ENCODE measurements at regions not wholly inside any gene's neighbourhood (a gene's known extent, or its start where the extent isn't known, plus 50 kb on each side); places are given as distances from the start of the nearest gene placed in this dataset.

- Histone ChIP-seq H2AFZ (ENCODE audit: low read length) (no peak overlapping the region), H3K14ac (ENCODE audit: insufficient read length) (no peak overlapping the region), H2BK15ac (ENCODE audit: low read length) (no peak overlapping the region), H3K79me1 (ENCODE audit: low read depth, low read length) (no peaks in the 10 kb centered on the region), H3K56ac (replicated peaks; ENCODE audit: insufficient read length, low read depth, low read length) (no peak overlapping the region), H2BK20ac (ENCODE audit: low read length) (no peak overlapping the region), H3K18ac (ENCODE audit: extremely low read depth, low read length) (no peak overlapping the region), H3K23ac (ENCODE audit: insufficient read length) (no peak overlapping the region), H3K9ac (replicated peaks in 1 of 4; ENCODE audit: extremely low read depth in 1 of 4, low read depth in 3 of 4, low read length in 3 of 4) (no peak overlapping the region), H2AK5ac (ENCODE audit: low read depth, low read length) (no peak overlapping the region), H2BK5ac (ENCODE audit: low read depth, low read length) (no peak overlapping the region), H3K4me3 (ENCODE audit: extremely low read depth in 1 of 4, insufficient read depth in 2 of 4, low read depth in 3 of 4, low read length in 4 of 4) (no peak overlapping the region), H4K5ac (ENCODE audit: insufficient read length, low read depth, low read length) (no peak overlapping the region), H3K27ac (ENCODE audit: low read depth, low read length) (no peak overlapping the region), H3K4me2 (ENCODE audit: insufficient read depth in 1 of 2, low read depth in 2 of 2, low read length in 2 of 2) (no peak overlapping the region), H3K79me2 (ENCODE audit: control insufficient read depth in 1 of 2, insufficient read depth in 2 of 2, low read length in 2 of 2) (no peaks in the 10 kb centered on the region), H4K20me1 (replicated peaks in 1 of 2; ENCODE audit: control insufficient read depth in 1 of 2, insufficient read depth in 2 of 2, low read length in 2 of 2) (no peaks in the 10 kb centered on the region), H4K8ac (ENCODE audit: extremely low read depth, insufficient read depth, low read length) (no peak overlapping the region), H3K27me3 (replicated peaks in 1 of 4; ENCODE audit: control insufficient read depth in 3 of 4, extremely low read depth in 1 of 4, insufficient read depth in 3 of 4, low read length in 3 of 4) (no peaks in the 10 kb centered on the region), H2BK12ac (ENCODE audit: low read depth, low read length) (no peak overlapping the region), H4K91ac (replicated peaks; ENCODE audit: insufficient read length, low read length) (no peak overlapping the region), H2BK120ac (replicated peaks; ENCODE audit: low read depth, low read length) (no peak overlapping the region), H3K4ac (replicated peaks; ENCODE audit: insufficient read length, low read depth, low read length) (no peak overlapping the region), H3K4me1 (replicated peaks in 1 of 4; ENCODE audit: control insufficient read depth in 3 of 4, insufficient read depth in 4 of 4, low read length in 3 of 4) (peaks cover 5 to 11% (median 7%) of the 10 kb centered on the region in 4 experiments), H3K23me2 (ENCODE audit: low read depth, low read length) (no peaks in the 10 kb centered on the region), H3K9me3 (ENCODE audit: insufficient read depth in 2 of 2, low read depth in 1 of 2, low read length in 1 of 2) (no peaks in the 10 kb centered on the region), H3K36me3 (ENCODE audit: control insufficient read depth in 2 of 4, insufficient read depth in 4 of 4, low read length in 3 of 4) (no peaks in the 10 kb centered on the region)
- DNase-seq (ENCODE audit: low read depth in 1 of 2, low spot score in 2 of 2) (no peak), FAIRE-seq (no peak)
- ChIA-PET CTCF (ENCODE audit: partially characterized antibody) (interaction anchor here (2.9 to 5.4 kb wide), 2 partner anchors 9 to 277 kb away, joined by 9 to 37 read pairs; no protein-coding TSS in a partner anchor), POLR2A (ENCODE audit: partially characterized antibody) (interaction anchor here (1.0 kb wide), 1 partner anchor 20 kb away, joined by 3 read pairs; no protein-coding TSS in a partner anchor)
- TF ChIP-seq KDM1A (IDR thresholded peaks at IDR 0.05; ENCODE audit: borderline replicate concordance, low read length) (no peak), BCL11A (IDR thresholded peaks at IDR 0.05; ENCODE audit: low read depth in 2 of 2, low read length in 2 of 2) (no peak), FOSL1 (IDR thresholded peaks at IDR 0.05; ENCODE audit: insufficient read depth, low read depth, low read length) (no peak), SP1 (IDR thresholded peaks at IDR 0.05; ENCODE audit: low read depth, low read length) (no peak), USF2 (IDR thresholded peaks at IDR 0.05; ENCODE audit: low read length) (no peak), KDM5A (IDR thresholded peaks at IDR 0.05; ENCODE audit: low read length) (no peak), ASH2L (IDR thresholded peaks at IDR 0.05; ENCODE audit: low read length) (no peak), TEAD4 (IDR thresholded peaks at IDR 0.05; ENCODE audit: low read depth, low read length) (no peak), NANOG (IDR thresholded peaks at IDR 0.05; ENCODE audit: insufficient read depth, low read depth, low read length, poor library complexity, severe bottlenecking) (no peak)
- WGBS, 2 experiments (ENCODE audit: extremely low coverage in 1 of 2, insufficient coverage in 1 of 2, insufficient read length in 1 of 2, insufficient replicate concordance in 2 of 2, low coverage in 1 of 2, low lambda C conversion rate in 2 of 2, missing lambda C conversion rate in 1 of 2), result 81% methylated on average over 2 of the region's 2 CpGs; no CpG with 5 or more reads in 1 of the 2 experiments
Observed at GRCh38 chr18:59047321-59048047, 92.2 kb upstream of the SEC11C start.
